ENCODE measurements at regions not wholly inside any gene's neighbourhood (a gene's known extent, or its start where the extent isn't known, plus 50 kb on each side); places are given as distances from the start of the nearest gene placed in this dataset.
"Not testable (repeated sequence)": the region's sequence is repeated elsewhere in the genome, so short reads cannot be mapped to it uniquely, and the experiment has no call there.

GRCh38 chr2:116769514-116769913 is 1045.0 kb upstream of the DDX18 start:
- ATAC-seq (no peak), DNase-seq (no peak)

DNA sequence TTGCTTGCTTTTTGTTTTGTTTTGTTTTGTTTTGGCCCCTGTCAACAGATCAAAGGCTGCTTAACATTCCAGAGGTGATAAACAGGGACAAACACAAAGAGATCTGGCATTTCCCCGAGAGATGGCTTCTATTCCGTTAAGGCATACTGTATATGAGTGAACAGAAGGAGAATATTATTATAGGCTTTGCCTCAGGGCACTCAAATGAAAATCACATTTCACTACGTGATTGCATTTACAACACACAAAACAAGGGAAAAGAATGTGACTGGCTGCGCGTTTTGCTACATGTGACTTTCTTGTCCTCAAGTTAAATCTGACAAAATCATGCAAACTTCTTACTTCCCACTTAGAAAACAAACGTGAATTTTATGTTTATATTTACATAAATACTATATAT is 1037.9 kb upstream of the DDX18 start:
- ATAC-seq (no peak), DNase-seq (no peak)

DNA sequence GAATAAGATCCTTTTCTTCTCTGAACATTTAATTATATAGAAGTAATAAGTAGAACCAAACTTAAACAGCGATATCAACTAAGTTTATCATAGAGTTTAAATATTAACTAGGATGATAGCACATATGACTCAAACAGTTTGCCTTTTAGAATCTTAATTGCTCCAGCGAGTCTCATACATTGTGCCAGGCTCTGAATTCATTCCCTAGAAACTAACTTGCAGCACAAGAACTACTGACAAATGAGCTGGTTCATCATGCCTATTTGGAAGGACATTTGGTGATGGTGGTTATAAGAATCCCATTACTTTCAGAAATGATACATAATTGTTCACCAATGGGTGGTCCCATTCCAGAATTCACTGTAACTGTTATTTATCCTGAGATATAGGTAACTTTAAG is 1026.6 kb upstream of the DDX18 start:
- ATAC-seq (no peak), DNase-seq (no peak)

GRCh38 chr2:116802671-116803070 is 1011.8 kb upstream of the DDX18 start:
- ATAC-seq = no peak
- DNase-seq = no peak

DNA sequence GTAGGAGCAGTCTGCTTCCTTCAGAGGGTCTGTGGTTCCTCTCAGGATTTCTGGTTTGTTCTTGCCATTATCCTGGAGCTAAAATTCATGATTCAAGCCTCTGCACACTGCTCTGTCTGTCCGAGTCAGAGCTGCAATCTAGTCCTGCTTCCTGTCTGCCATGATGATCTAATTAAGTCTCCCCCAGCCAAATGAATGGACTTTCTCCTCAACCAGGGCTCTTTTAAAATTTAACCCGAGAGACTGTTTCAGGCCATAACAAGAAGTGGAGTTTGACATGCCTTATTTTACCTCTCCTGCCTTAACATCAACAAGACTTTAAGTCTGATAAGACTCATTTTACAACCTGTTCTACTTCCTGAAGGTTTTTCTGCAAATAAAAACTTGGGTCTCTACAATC is 1009.6 kb upstream of the DDX18 start:
- DNase-seq (no peak), ATAC-seq (no peak)

DNA sequence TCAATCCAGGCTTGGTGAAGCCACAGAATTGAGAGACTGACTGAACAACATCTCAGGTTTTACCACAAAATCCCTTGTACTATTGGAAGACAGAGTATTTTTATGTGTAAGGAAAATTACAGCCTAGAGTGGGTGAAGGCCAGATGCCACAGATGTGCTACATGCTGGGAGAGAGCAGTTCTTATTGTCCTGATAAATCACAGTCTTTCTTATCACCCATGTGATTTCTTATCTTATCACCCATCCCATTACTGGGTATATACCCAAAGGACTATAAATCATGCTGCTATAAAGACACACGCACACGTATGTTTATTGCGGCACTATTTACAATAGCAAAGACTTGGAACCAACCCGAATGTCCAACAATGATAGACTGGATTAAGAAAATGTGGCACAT is 1008.0 kb upstream of the DDX18 start:
- not testable (repeated sequence) for DNase-seq, ATAC-seq

DNA sequence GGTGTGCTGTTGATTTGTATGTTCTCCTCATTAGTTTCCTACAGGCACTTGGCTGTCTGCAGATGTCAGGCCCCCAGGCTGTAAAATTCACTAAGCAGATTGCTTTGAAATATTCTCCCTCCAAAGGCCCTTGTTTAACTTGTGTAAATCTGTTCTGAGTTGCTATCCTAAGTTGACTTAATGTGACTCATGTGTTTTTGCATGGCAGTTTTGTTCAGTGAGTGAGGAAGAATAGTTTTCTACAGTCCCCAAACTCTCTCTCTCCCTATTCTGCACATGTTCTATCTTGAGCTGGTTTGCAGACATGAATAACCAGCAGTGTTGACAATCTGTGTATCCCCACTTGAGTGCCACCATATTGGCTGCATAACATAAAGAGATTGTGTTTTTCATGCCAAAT is 1005.4 kb upstream of the DDX18 start:
- ATAC-seq = no peak
- DNase-seq = no peak

DNA sequence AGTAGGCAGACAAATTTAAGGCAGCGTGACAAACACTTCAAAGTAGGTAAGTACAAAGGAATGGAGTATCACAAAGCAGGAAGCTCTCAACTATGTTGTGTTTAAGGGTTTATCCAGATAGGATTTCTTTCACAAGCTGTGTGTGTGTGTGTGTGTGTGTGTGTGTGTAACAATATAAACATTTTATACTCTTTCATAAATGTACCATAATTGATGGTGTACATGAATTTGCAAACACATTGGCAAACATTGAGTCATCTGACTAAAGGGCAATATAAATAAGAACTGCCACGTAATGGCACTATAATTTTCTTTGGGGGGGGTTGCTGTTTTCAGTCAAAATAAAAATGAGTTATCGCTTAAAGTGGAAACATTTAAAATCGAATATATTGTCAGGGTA is 1004.4 kb upstream of the DDX18 start:
- no peak for ATAC-seq
- no peak for DNase-seq

DNA sequence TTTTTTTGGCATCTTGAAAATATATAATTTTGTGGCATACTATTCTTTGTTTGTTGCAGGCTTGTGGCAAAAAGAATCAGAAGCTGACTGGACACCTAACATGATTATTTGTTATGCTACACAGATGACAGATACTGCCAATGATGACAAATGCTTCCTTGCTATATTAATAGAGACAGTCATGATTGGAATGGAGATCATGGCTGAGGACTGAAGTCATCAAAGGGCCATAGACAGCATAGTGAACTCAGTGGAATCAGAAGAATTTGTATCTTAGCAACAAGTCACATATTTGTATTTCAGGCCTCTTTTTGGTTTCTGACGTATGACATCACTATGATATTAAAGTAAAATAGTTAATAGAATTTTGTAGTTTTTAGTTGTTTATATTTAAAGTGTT is 1003.8 kb upstream of the DDX18 start:
- DNase-seq (no peak), ATAC-seq (no peak)

GRCh38 chr2:116819355-116819754 is 995.1 kb upstream of the DDX18 start:
- DNase-seq (no peak), ATAC-seq (no peak)

DNA sequence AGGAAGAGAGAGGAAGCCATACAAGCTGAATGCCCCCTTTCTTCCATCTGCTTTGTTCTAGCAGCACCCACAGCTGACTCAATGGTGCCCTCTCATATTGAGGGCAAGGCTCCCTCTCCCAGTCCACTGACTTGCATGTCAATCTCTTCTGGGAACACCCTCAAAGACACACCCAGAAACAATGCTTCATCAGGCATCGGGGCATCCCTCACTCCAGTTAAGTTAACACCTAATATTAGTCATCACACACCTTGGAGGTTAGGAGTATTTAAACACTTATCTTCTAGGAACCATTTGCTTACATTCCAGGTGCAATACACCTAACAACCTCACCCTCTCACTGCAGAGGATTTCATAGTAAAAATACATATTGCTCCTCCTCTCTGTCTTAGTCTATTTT is 993.5 kb upstream of the DDX18 start:
- ATAC-seq = no peak
- DNase-seq = no peak

DNA sequence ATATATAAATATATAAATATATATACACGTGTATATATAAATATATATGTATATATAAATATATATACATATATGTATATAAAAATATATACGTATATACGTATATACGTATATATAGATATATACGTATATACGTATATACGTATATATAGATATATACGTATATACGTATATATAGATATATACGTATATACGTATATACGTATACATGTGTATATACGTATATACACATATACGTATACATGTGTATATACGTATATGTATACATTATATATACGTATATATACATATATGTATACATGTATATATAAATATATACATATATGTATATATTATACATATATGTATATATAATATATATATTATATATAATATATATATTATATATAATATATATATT is 984.9 kb upstream of the DDX18 start:
- not testable (repeated sequence) for DNase-seq, ATAC-seq

DNA sequence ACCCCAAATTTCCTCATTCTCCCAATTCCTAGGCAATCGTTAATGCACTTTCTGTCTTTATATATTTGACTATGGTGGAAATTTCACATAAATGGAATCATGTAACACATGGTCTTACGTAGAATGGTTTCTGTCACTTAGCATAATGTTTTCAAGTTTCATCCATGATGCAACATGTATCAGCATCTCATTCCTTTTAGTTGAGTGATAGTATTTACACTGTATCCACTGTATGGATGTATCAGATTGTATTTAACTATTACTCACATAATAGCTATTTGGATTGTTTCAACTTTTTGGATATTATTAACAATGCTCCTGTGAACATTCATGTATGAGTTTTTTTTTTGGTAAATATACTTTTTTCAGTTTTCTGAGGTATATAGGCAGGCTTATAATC is 982.3 kb upstream of the DDX18 start:
- no peak for ATAC-seq
- no peak for DNase-seq

DNA sequence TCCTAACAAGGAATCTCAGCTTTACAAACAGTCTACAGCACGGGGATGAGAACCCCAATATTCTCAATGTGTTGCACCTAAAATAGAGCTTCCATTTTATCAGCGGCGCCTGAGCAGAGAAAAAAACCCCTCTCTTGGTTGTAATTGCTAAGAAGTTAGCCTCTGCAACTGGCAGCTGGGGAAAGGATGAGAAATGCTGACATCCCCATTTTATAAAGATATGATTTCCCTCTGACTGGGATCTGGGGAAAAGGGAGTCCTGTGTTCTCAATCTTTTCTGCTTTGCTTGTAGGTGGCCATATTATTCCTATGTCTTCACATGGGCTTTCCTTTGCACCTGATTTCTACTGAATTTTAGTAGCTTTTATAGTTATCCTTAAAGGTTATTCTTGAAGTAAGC is 981.4 kb upstream of the DDX18 start:
- no peak for ATAC-seq
- no peak for DNase-seq

DNA sequence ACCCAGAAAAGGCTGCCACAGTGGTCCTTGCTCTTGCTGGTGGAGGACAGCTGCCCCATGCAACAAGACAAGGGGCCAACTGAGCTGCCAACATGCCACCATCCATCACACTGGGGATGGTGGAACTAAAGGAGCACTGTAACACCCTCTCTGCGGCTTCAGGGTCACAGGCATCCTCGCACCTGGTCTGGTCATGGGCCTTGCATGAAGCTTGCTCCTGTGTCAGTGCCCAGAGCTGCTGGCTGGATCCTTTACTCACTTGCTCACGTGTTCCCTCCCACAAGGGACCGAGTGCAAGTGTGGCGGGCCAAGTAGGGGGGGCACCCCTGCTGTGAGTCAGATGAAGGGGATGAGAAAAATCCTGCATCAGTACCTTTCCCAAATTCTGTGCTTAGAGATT is 972.3 kb upstream of the DDX18 start:
- no peak for DNase-seq
- ATAC-seq = no peak

GRCh38 chr2:116859708-116860107 is 954.8 kb upstream of the DDX18 start:
- ATAC-seq (no peak), DNase-seq (no peak)

DNA sequence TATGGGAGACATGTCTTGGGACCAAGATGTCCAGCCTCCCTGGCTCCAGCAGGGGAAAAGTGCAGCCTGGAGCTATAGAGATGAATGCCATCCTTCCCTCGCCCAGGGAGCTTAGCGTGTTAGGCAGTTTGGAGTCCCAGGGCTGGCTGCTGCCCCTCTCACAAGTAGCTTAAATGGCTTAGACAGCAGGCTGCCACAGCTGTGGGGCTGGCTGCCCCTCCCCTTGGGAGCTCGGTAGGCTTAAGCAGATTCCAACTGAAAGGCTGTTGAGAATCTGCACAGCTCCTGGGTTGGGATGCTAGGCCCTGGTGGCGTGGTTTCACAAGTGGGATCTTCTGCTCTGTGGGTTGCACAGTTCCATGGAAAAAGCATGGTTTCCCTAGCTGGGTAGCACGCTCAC is 940.5 kb upstream of the DDX18 start:
- no peak for ATAC-seq
- DNase-seq = no peak

GRCh38 chr2:116877274-116877673 is 937.2 kb upstream of the DDX18 start:
- DNase-seq (no peak), ATAC-seq (no peak)

DNA sequence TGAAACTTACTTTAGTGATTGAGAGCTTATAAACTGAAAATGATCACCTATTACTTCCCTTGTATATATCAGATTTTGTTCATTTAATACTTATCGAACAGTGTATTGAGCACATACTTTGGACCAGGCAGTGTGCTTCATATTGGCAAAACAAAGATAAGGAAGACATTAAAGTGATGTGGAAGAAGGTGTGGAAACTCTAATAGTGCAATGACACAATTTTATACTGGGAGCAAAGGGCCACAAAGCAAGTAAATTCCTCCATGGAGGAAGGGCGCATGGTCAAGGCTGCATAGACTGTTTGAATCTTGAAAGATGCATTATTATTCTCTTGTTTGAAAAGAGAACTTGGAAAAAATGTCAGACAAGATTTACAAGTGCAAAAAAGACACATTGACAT is 936.5 kb upstream of the DDX18 start:
- DNase-seq (no peak), ATAC-seq (no peak)

DNA sequence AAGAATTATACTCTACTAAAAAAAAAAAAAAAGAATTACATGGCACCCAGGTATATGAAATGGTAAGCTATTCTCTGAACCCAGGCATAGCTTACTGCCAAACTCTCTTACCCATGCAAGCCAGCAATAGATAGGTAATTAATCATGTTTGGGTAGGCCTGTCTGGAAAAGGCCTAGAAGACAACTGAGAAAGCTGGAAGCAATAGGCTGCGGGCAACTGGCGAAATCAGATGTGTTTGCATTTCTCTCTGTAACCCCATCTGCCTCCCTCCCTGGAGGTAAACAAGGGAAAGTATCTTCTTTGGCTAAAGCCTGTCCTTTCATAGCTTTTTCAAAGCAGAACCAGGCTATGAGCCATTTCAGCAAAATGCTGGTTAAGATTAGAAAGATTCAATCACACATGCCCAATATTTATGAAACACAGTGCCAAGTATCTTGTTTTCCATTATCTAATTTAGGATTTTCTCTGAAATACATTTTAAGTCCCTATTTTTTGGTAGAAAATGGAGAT is 934.8 kb upstream of the DDX18 start:
- DNase-seq (no peak), ATAC-seq (no peak)

GRCh38 chr2:116891191-116891590 is 923.3 kb upstream of the DDX18 start:
- ATAC-seq = no peak
- no peak for DNase-seq

- no peak for DNase-seq
- no peak for ATAC-seq
Observed at GRCh38 chr2:116911540-116911939, 903.0 kb upstream of the DDX18 start.

DNA sequence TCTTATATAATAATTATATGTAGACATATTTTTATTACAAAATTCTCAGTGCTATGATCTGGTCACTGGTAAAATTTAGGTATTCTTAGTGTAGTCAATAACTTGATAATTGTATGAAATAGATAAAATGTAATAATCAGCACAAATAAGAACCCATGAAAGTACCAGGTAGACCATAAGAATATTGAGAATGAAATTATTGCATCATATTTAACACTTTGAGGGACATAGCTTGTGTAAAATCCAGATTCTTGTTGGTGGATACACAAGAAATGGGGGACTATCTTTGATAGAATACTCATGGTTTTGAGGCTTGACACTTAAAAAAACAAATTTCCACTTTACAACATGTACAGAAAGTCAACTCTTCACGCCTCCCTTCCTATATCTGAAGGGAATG is 898.8 kb upstream of the DDX18 start:
- ATAC-seq (no peak), DNase-seq (no peak)

DNA sequence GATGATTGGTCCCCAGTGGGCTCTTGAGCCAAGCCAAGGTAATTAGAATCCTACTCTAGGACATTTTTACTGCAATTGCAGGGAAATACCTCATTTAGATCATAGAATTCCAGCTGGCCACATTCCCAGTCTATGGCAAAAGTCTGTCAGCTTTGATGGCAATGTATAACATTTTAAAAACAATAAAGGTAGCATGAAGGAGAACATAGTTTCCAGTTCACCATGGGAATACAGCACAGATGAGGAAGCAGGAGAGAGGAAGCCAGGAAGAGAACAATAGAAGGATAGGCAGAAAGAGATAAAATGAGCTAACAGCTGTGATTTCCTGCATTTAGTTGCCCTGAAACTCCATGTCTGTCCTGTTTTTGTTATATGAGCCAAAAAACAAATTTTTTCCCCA is 897.3 kb upstream of the DDX18 start:
- no peak for DNase-seq
- ATAC-seq = no peak

- ATAC-seq (no peak), DNase-seq (no peak)
Observed at GRCh38 chr2:116918574-116918973, 895.9 kb upstream of the DDX18 start.
